NCI-H526 treated with DMSO at 0.1 percent for 48 hours (cell line): ENCODE measurements at regions not wholly inside any gene's neighbourhood (a gene's known extent, or its start where the extent isn't known, plus 50 kb on each side); places are given as distances from the start of the nearest gene placed in this dataset.

Experiments used
- DNase-seq: peaks from one replicate; lab custom pipeline; 2025; lab: John Stamatoyannopoulos, UW

DNA sequence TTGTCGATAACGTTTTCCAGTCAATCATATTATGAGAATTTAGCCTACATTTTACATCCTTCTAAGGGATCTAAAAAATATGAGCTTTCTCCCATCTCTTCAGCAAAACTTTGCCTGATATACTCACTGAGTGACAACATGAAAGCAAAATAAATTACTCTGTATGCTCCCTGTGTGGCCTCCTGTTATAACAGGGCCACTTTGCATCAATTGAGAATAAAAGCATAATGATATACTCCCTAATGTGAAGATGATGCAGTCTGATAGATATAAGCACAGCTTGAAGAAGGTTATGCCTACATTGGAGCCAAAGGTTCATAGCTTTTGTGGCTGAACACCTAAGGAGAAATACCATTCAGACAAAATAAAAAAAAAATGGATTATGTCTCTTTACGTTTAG, 561.3 kb upstream of the ZNF717 start:
- DNase-seq, result no peak

DNA sequence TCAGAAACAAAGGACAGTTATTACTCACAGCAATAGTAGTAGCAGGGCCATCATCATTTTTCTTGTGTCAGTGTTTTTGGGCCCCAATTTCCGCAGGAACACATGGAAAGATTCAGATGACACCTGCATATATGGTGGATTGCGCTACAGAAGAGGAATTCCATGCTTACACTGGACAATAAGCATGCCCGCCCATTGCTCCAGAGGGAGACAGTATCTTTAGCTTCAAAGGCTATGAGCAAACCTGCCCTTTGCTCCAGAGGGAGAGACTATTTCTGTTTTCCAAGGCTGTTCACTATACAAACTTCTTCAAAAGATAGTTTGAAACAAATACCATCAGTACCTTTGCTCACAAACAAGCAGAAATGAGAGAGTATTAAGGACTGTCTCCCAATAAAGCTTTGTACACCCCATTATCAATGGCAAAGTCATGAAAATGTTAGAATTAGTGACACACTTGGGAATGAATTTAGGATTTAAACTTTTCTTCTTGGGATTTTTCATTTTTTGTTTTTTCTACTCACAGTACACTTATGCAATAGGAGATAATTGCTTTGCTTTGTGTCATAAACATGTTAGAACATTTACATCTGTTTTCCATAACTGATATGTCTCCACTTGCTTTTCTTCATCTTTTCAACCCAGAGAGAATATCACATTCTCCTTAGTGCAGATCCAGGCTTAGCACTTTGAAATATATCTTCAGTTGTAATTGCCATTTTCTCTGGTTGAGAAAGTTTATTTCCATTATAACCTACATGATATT, 564.5 kb upstream of the ZNF717 start:
- no peak for DNase-seq

DNA sequence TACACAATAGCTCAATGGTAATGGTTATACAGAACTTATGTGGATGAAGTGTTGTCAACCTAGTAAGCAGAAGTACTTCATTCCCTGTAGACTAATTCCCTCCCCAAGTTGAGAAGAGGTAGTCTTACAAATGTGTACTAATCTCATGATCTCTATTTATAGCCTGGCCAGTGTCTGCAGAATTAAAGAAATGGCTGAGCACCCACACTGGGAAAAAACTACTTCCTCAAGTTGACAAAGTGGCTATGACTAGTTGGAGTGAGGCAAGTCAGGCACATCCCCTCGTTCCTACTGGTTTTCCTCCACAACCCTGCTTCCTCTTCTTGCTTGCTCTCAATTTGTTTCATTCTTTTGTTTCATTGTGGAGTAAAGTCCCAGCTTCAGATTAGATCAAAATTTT, 566.7 kb upstream of the ZNF717 start:
- DNase-seq, result peak; percentile 30

DNA sequence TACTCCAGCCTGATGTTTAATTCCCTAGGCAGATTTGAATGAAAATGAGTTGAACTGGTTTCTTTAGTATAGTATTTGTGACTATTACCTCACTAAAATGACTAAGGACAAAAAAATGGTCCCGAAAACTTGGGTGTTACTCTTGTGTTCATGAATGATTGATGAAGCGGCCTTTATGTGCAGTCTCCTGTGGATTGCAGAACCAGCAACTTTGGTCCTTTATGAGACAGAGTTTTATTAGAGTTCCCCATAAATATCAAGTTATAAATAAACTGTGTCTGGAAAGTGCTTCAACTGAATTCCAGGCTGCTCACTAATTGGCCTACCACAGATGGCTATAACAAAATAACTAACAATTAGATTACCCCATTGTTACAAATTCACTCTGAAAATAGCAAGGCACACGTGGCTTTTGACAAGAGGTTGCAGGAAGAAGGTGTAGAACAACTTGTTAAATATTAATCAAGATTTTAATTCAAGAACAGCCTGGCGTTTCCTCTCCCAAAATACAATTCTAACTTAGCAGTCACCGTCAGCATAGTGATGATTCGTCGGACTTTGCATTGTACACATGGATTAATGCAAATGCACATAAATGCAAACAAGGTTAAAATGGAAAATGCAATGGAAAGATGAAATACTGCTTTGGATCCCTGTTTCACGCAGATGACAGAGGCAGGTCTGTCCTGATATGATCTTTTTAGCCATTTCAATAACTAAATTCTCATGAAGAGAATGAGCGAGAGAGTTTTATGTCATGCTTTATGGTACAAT, 567.3 kb upstream of the ZNF717 start:
- peak; percentile 86 for DNase-seq

DNA sequence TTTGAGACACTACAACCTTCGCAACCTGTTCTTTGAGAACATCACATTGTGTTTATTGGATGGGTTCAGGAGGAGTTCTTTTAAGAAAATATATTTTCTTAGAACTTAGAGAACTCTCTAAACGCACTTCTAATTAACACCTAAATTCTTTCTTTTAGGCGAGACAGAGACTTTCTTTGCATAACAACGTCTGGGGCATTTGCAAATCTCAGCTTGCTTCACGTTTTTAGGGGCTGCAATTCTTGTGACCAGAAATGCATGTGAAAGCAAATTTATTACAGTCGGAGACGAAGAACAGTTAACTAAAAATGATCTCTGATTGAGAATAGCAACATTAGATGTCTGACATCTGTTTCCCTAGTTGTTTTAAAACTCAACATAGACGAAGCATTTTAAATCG, 568.3 kb upstream of the ZNF717 start:
- no peak for DNase-seq

DNA sequence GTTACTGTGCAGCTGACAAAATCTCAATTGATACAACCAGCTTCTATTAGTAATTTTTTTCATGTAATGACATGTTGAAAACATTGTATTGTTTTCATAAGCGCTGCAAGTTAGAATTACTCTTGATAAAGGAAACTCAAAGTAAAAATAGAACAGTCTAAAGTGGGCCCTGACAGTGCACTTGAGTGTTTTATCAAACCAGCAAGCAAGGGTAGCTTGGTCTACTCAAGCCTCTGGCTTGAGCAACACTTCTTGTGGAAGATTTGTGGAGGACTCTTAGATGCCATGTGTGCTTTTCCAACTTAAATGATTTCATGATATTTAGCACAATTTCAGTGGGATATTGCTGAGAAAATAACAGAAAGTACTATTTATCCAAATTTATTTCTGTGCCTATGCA, 575.7 kb upstream of the ZNF717 start:
- no peak for DNase-seq

DNA sequence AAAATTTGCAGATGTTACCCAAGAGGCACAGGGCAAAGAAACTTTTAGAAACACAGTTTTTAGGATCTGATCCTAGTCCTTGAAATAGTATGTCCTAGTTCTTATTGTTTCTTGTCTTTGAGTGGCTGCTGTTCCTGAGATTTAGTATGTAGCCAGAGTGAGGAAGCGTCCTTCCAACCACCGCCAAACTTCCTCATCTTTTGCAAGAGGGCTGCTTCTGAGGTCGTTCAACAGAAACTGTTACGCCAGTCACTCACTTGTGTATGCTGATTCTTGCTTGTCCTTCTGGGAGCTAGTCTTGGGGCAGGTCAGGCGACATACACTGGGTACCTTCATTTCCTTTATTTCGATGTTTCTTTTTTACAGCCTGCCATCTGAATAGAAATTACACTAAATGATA, 577.3 kb upstream of the ZNF717 start:
- no peak for DNase-seq

DNA sequence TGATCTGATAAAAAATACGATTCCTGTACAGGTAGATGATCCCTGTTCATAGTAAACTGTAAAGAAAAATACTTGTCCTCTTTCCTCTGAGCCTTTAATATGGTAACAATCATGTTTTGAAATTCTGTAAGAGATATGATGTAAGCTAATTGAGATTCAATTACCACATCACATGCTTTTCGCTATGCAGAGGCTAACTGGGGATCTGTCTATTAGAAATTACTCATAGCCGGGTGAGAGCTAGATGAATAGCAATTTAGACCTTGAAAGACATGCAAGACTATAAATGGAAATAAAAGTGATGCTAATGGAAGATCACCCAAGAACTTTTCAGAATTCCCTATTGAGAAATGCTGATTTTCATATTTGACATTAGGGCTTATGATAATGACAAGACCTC, 579.9 kb upstream of the ZNF717 start:
- no peak for DNase-seq

DNA sequence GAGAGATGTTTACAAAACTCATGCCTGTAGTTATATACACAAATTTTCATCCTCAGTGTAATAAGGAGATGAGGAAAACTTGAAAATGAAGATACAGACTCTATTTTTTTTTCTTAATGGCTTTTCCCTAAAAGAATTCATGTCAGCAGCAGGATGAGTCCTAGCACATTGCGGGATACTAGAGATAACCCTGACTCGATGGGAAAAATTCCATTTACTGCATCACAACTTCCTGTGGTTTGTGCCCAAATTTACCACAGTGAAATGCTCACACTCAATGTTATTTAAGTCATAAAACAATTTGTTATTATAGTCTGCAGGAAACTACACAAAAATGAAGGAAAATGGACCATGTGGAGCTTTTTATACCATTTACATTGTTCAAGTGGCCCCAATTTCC, 581.9 kb upstream of the ZNF717 start:
- no peak for DNase-seq

DNA sequence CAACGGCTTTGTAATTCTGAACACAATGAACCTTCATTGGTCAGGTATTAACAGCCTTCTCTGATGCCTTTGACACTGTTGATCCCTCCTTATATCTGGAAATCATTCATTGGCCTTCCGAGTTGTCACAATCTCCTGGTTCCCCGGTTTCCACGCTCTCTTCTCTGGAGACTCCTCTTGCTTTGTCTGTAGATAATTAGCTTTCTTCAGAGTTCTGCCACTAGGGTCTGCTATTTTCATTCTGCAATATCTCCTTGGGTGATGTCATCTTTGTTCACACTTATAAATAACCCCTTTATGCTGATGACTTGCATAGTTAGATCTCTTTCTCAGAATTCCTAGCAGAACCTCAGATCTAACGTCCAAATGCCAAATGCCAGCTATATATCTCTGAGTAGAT, 583.8 kb upstream of the ZNF717 start:
- DNase-seq, result no peak

DNA sequence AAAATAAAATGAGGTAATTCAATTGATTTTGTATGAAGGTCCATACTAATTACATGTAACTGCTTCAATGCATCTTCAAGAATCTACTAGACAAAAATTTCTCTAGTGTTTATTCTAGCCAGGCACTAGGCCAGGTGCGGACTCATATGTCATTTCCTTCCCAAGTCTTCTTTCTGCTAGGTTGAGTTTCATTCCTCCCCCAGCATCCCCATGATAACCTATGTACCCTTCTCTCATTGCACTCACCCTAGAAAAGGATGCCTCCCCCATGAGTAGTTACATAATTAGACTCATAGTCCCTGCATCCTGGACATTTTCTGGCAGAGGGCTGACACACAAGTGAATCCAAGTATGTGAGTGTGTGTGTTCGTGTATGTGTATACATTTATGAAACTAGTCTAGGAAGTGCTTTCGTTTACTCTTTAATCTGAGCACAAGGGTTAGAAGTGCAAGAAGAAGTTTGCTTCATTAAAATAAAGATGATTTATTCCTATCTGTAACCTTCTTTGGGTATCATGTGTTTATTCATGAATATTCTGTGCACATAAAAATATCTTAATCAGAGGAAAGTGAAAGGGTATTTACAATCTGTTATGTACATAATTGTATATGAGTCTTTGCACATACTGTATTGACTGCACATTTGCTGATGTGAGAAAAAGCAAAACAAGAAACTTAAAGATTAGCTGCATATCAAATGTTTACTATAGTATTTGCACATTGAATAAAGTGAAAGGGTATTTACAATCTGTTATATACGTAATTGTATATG, 585.6 kb upstream of the ZNF717 start:
- DNase-seq, result no peak

DNA sequence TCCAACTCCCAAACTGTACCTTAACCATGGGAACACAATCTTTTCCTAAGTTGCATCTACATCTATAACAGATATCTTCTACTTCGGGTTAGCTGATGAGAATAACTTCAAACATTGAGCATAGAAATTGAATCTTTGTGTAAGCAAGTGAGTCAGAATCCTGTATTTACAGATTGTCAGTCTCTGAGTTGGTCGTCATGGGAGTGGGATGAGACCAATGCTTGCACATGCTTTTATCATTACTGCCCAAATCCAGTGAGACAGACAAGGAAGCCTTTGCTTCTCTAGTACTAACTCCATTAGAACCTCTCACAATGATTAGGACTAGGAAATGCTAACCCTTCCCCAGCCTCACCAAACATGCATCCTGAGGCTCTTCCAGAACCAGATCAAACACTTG, 587.1 kb upstream of the ZNF717 start:
- DNase-seq, result no peak

DNA sequence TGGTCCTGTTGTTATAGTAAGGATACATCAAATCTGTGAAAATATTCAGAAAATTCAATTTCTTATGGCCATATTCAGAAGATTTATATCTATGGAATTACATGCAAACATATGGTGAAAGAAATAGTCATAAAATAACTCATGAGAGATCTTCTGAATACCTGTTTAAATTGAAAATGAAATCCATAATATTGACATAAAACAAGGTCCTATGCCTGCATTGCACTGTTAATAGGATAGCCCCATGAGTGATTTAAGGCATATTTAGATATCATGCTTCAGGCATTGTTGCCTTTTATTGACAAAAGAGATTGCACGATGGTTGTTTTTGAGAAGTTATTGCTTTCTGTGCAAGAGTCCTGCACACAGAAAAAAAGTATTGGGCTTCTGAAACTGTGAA, 591.7 kb upstream of the ZNF717 start:
- no peak for DNase-seq

DNA sequence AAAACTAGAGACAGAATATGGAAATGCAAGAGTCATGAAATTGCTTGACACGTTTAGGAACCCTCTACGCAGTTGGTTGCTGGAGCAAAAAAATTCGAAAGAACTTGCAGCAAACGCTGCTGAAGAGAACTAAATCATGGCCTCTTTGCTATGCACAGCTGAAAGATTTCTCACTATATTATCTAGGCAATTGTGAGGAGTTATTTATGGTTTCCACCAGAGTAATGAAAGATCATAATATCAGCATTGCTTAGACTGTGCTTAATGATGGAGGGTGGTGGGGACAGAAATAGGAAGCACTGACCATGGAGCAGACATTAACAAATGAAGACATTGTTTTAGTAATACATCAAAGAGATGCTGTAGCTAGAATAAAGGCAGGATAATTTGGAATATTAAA, 593.4 kb upstream of the ZNF717 start:
- no peak for DNase-seq

DNA sequence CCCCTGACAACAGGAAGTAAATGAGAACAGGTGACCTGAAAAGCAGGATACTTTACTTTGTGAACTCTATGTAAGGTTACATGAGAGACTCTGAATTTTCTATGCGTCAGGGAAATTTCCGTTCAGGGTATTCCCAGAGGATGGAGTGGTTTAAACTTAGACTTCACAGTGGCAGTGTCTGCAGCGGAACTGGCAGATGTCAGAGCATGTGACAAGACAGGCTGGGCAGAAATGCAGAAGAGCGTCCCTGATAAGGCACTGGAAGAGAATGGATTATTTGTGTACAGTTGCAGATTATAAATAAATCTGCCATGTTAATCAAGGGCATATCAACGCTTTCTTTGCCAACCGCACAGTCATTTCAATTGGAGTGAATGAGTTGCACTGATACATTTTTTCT, 598.4 kb upstream of the ZNF717 start:
- no peak for DNase-seq

DNA sequence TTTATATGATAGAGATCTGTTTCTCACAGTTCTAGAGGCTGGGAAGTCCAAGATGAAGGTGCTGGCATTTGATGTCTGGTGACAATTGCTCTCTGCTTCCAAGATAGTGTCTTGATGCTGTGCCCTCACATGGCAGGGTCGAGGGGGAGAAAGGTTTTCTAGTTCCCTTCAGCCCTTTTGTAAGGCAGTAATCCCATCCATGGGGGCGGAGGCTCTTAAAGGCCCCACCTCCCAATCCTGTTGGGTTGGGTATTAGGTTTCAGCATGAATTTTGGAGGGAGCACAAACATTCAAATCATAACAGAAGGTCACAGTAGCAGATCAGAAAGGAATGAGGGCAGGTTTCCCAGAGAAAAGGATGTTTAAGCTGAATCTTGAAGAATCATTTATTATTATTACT, 601.7 kb upstream of the ZNF717 start:
- DNase-seq, result no peak

DNA sequence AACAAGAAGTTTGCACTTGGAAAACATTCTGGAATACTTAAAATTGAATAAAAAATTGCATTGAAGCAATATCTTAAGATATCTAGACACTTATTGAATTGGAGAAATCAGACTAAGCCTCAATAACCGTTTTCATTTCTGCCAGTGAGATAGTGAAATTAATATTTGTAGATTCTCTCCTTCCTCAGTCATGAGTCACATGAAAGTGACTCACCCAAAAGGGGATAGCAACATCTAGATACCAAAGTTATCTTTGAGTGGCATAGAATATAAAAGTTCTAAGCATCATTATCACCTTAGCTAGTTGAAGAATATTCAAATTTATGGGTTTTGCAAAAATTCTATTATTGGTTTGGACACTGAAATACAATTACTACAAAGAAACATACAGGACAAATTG, 614.8 kb upstream of the ZNF717 start:
- no peak for DNase-seq

DNA sequence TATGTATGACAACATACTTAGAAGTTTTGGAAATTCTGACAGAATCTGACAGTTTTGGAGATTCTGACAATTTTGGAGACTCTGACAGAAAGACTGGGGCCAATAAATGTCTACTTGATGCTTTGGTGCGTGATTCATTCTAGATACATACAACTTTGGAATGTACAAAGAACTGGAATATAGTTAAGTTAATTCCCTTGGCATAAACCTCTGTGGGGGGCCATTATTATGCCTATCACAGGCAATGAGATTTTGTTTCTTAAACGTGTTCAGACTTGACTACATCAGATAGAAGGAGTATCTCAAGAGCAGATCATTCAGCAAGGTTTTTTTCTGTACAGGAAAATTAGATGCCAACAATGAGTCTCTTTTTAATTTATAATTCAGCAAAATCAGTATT, 617.6 kb upstream of the ZNF717 start:
- no peak for DNase-seq

DNA sequence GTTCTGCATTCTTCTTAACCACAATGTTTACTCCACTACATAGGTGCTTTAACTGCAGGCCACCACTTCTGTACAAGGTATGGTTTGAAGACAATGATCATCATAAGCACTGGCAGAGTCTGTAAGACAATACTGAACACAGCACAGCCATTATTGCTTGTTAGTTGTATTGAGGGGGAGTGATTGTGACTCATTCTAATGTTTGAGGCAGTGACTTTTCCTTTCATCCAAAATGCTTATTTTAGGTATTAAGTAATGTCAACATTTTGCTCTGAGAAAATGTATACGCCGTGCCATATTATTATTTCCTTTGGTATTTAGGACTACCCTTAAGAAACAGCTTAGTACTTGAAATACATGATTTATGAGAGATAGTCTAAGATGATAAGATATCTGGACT, 618.2 kb upstream of the ZNF717 start:
- DNase-seq, result no peak

DNA sequence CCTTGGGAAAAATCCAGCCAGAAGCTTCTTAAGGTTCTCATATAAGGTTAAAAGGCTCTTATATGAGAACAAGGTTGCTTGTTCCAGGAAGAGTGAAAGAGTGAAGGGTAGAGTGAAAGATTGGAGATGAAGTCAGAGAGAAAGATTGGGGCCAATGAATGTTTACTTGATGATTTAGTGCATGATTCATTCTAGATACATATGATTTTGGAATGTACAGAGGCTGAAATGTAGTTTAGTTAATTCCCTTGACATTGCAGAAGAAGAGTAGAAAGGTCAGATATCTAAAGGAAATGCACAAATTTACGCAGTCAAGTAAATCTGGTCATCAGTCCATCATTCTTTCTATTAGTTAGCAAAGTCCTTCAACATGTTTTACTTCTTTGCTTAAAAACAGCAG, 619.8 kb upstream of the ZNF717 start:
- no peak for DNase-seq

DNA sequence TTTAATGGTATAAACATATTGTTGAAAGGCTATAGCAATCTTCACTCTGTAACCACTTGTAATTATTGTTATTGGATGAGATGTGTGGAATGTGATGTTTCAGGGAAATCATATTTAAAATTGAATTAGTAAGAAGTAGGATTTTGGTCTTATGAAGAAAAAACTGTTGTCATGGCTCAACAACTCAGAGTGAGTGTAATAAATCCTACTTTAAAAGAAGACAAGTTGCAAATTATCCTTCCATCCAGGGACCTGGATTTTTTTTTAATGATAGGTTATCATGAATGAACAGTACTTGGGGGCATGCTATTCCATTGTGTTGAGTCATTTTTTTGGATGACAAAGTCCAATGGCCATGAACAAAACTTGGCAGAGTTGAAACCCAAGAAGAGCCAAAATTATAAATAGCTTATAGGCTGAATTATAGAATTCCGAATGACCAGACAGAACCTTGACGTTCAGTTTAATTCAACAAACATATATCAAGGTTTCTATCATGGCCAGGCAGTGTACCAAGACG, 625.5 kb upstream of the ZNF717 start:
- no peak for DNase-seq

DNA sequence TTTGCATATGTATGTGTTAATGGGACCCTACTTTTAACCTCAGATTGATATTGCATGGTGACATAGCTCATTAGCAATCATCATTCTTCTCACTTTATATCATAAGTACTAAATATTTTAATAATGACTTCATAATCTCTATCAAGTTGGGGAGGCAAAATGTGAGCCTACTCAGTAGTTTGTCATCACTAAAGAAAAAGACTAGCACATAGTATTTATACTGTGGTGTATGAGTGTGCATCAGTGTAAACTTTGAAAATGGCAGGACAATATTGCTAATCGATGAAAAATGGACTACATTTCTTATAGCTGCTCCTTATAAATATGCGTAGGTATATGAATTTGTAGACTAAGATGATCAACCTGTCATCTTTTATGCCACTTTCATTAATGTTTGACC, 624.5 kb upstream of the ROBO2 start:
- DNase-seq, result no peak
